ENCODE measurements at regions not wholly inside any gene's neighbourhood (a gene's known extent, or its start where the extent isn't known, plus 50 kb on each side); places are given as distances from the start of the nearest gene placed in this dataset.

DNA sequence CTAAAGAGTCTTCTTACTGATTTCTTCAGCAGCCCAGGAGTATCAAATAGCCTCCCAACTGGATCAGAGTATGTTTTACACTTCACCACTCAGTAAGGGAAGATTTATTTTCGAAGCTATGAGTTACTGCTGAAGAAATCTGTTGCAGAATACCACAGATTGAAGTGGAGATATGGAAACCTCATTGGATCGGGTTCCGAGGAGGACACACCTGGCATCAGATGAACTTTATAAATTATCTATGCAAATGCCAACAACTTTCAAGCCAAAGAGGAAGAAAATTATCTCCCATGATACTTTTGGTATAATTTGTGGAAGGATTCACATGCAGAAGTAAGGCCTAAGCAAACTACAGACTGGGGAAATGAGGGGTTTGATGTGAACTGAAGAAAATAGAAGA, 515.9 kb upstream of the NDST4 start:
- no peak for DNase-seq (ENCODE audit: extremely low spot score)
- TF ChIP-seq, protein P1, sequence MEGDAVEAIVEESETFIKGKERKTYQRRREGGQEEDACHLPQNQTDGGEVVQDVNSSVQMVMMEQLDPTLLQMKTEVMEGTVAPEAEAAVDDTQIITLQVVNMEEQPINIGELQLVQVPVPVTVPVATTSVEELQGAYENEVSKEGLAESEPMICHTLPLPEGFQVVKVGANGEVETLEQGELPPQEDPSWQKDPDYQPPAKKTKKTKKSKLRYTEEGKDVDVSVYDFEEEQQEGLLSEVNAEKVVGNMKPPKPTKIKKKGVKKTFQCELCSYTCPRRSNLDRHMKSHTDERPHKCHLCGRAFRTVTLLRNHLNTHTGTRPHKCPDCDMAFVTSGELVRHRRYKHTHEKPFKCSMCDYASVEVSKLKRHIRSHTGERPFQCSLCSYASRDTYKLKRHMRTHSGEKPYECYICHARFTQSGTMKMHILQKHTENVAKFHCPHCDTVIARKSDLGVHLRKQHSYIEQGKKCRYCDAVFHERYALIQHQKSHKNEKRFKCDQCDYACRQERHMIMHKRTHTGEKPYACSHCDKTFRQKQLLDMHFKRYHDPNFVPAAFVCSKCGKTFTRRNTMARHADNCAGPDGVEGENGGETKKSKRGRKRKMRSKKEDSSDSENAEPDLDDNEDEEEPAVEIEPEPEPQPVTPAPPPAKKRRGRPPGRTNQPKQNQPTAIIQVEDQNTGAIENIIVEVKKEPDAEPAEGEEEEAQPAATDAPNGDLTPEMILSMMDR (IDR thresholded peaks at IDR 0.05; ENCODE audit: control extremely low read depth, extremely low read depth, low read depth, missing control alignments), result no peak
- POLR2A ChIA-PET, result no interaction called here
- CTCF ChIA-PET, result no interaction called here

DNA sequence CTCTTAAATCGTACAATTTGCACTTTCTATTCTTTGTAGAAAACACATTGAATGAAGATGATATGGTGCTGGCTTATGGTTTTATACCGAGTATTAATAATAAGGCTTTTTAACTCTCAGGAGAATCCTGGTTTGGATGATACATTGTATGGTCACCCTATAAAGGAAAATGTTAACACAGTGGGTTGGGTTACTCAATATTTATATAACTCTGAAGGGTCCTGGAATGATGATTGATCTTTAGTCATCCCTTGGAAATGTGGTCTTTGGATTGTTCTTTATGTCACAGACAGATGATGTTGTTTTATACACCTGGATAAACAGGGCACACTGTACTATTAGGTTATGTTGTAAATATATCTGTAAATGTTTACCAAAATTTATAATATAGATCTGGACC, 496.2 kb upstream of the NDST4 start:
- ChIA-PET POLR2A (no interaction called here), CTCF (interaction anchor here (1.1 kb wide), 1 partner anchor 8 kb away, joined by 3 read pairs; no protein-coding TSS in a partner anchor)
- DNase-seq (ENCODE audit: extremely low spot score), result no peak
- TF ChIP-seq, protein P1 (IDR thresholded peaks at IDR 0.05; ENCODE audit: control extremely low read depth, extremely low read depth, low read depth, missing control alignments), result no peak

DNA sequence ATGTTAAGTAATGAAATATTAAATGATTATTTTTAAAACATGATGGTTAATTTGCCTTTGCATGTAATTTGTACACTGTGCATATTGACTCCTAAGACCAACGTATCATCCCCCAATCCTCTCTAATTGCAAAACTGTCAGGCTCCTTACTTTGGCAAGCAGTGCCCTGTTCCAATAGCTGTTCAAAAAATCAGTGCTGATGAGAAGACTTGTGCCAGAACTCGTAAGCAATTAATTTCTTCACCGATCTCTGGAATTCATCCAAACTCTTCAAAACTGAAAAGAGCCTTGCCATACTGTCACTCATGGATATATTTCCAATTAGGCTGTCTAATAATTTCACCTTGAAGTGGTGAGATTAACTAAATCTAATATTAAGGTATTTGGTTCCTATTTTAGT, 493.9 kb upstream of the NDST4 start:
- no peak for DNase-seq (ENCODE audit: extremely low spot score)
- TF ChIP-seq, protein P1 (IDR thresholded peaks at IDR 0.05; ENCODE audit: control extremely low read depth, extremely low read depth, low read depth, missing control alignments), result no peak
- POLR2A ChIA-PET, result no interaction called here
- CTCF ChIA-PET, result no interaction called here

DNA sequence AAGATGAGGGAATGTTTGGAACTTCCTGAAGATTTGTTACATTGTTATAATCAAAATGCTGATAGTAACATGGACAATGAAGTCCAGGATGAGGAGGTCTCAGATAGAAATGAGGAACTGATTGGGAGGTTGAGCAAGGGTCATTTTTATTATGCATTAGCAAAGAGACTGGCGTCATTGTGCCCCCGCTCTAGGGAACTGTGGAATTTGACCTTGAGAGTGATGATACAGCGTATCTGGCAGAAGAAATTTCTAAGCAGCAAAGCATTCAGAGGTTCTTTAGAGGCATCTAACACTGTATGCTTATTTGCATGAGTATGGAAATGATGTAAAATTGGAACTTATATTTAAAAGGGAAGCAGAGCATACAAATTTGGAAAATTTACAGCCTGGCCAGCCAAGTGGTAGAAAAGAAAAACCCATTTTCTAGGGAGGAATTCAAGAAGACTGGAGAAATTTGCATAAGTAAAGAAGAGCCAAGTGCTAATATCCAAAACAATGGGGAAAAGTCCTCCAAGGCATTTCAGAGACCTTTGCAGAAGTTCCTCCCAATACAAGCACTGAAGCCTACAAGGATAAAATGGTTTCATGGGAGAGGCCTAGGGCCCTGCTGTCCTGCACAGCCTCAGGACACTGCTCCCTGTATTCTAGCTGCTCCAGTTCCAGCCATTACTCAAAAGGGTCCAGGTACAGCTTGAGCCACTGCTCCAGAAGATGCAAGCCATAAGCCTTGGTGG, 483.0 kb upstream of the NDST4 start:
- ChIA-PET CTCF (no interaction called here), POLR2A (no interaction called here)
- no peak for DNase-seq (ENCODE audit: extremely low spot score)
- TF ChIP-seq, protein P1 (IDR thresholded peaks at IDR 0.05; ENCODE audit: control extremely low read depth, extremely low read depth, low read depth, missing control alignments), result no peak

DNA sequence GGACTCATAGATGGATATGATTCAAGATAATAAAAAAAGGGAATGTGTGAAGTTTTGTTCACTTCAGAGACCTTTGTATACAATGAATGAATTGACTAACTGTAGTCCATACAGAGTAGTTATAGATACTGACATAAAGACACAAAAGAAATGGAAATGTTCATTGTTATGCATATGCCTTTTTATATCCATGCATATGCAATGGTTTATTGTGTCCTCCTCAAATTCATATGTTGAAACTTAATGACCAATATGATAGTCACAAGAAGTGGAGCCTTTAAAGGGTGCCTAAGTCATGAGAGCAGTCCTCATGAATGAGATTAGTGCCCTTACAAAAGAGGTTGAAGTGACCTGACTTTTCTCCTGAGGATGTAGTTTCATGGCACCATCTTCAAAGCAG, 467.5 kb upstream of the NDST4 start:
- TF ChIP-seq, protein P1 (IDR thresholded peaks at IDR 0.05; ENCODE audit: control extremely low read depth, extremely low read depth, low read depth, missing control alignments), result no peak
- ChIA-PET POLR2A (no interaction called here), CTCF (no interaction called here)
- DNase-seq (ENCODE audit: extremely low spot score), result no peak

DNA sequence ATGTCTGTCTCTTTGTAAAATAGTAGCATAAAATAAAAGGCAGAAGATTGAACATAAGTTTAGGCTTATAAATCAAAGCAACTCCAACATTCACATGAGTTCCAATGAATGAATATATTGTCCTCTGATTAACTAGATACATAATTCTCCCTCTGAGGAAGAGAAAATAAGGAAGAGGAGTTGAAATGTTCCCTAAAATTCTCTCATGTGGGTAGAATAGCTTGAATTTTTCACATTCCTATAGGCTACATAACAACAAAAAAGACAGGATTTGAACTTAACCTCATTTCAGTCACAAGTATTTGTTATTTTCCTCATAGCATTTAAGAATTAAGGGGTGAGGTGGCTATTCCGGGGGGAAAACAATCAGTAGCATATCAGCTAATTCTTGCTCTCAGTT, 462.4 kb upstream of the NDST4 start:
- ChIA-PET CTCF (interaction anchor here (1.0 to 1.2 kb wide), 4 partner anchors 10 to 18 kb away, joined by 3 to 4 read pairs (median 4); no protein-coding TSS in a partner anchor), POLR2A (no interaction called here)
- DNase-seq (ENCODE audit: extremely low spot score), result no peak
- TF ChIP-seq, protein P1 (IDR thresholded peaks at IDR 0.05; ENCODE audit: control extremely low read depth, extremely low read depth, low read depth, missing control alignments), result no peak

Data from GM10248 (cell line).